ENCODE measurements at regions not wholly inside any gene's neighbourhood (a gene's known extent, or its start where the extent isn't known, plus 50 kb on each side); places are given as distances from the start of the nearest gene placed in this dataset.

GRCh38 chr2:122635686-122636085 is 880.2 kb downstream of the TSN start:
- no peaks in the 10 kb centered on the region for H3K27me3 Mint-ChIP-seq (ENCODE audit: unreplicated experiment)
- H3K27ac Mint-ChIP-seq (ENCODE audit: unreplicated experiment) = no peak overlapping the region
- H3K4me1 Mint-ChIP-seq (ENCODE audit: unreplicated experiment) = peaks cover 20% of the 10 kb centered on the region
- H3K4me3 Mint-ChIP-seq (ENCODE audit: unreplicated experiment) = no peak overlapping the region
- H3K36me3 Mint-ChIP-seq (ENCODE audit: unreplicated experiment) = no peaks in the 10 kb centered on the region
- DNase-seq (ENCODE audit: extremely low spot score, unreplicated experiment) = no peak
- no peak for TF ChIP-seq CTCF (IDR thresholded peaks at IDR 0.05)
- no peaks in the 10 kb centered on the region for H3K9me3 Mint-ChIP-seq (ENCODE audit: unreplicated experiment)

- peaks cover 20% of the 10 kb centered on the region for H3K4me1 Mint-ChIP-seq (ENCODE audit: unreplicated experiment)
Measured at GRCh38 chr2:122636097-122636496, 880.6 kb downstream of the TSN start.

GRCh38 chr2:122639176-122639575 is 883.7 kb downstream of the TSN start:
- Mint-ChIP-seq H3K27ac (ENCODE audit: unreplicated experiment) (no peak overlapping the region), H3K27me3 (ENCODE audit: unreplicated experiment) (no peaks in the 10 kb centered on the region), H3K36me3 (ENCODE audit: unreplicated experiment) (no peaks in the 10 kb centered on the region), H3K4me1 (ENCODE audit: unreplicated experiment) (peaks cover 17% of the 10 kb centered on the region), H3K4me3 (ENCODE audit: unreplicated experiment) (no peak overlapping the region), H3K9me3 (ENCODE audit: unreplicated experiment) (no peaks in the 10 kb centered on the region)
- no peak for TF ChIP-seq CTCF (IDR thresholded peaks at IDR 0.05)
- no peak for DNase-seq (ENCODE audit: extremely low spot score, unreplicated experiment)

More at GRCh38 chr2:122636097-122636496, 880.6 kb downstream of the TSN start:
- no peak for TF ChIP-seq CTCF (IDR thresholded peaks at IDR 0.05)
- Mint-ChIP-seq H3K27me3 (ENCODE audit: unreplicated experiment) (no peaks in the 10 kb centered on the region), H3K27ac (ENCODE audit: unreplicated experiment) (no peak overlapping the region), H3K4me3 (ENCODE audit: unreplicated experiment) (no peak overlapping the region), H3K9me3 (ENCODE audit: unreplicated experiment) (no peaks in the 10 kb centered on the region), H3K36me3 (ENCODE audit: unreplicated experiment) (no peaks in the 10 kb centered on the region)
- DNase-seq (ENCODE audit: extremely low spot score, unreplicated experiment) = no peak

- Mint-ChIP-seq H3K27me3 (ENCODE audit: unreplicated experiment) (no peaks in the 10 kb centered on the region), H3K9me3 (ENCODE audit: unreplicated experiment) (no peaks in the 10 kb centered on the region), H3K4me1 (ENCODE audit: unreplicated experiment) (peaks cover 12% of the 10 kb centered on the region), H3K36me3 (ENCODE audit: unreplicated experiment) (no peaks in the 10 kb centered on the region), H3K27ac (ENCODE audit: unreplicated experiment) (no peak overlapping the region), H3K4me3 (ENCODE audit: unreplicated experiment) (no peak overlapping the region)
- no peak for DNase-seq (ENCODE audit: extremely low spot score, unreplicated experiment)
- no peak for TF ChIP-seq CTCF (IDR thresholded peaks at IDR 0.05)
Measured at GRCh38 chr2:122639711-122640110, 884.3 kb downstream of the TSN start.

- H3K27me3 Mint-ChIP-seq (ENCODE audit: unreplicated experiment) = peaks cover 14% of the 10 kb centered on the region
- H3K36me3 Mint-ChIP-seq (ENCODE audit: unreplicated experiment) = no peaks in the 10 kb centered on the region
- no peak for TF ChIP-seq CTCF (IDR thresholded peaks at IDR 0.05)
- peaks cover 2% of the 10 kb centered on the region for H3K4me1 Mint-ChIP-seq (ENCODE audit: unreplicated experiment)
- no peak overlapping the region for H3K27ac Mint-ChIP-seq (ENCODE audit: unreplicated experiment)
- DNase-seq (ENCODE audit: extremely low spot score, unreplicated experiment) = no peak
- H3K4me3 Mint-ChIP-seq (ENCODE audit: unreplicated experiment) = no peak overlapping the region
- no peaks in the 10 kb centered on the region for H3K9me3 Mint-ChIP-seq (ENCODE audit: unreplicated experiment)
Measured at GRCh38 chr2:122643725-122644329, 888.4 kb downstream of the TSN start.

Measured in osteocyte (in vitro differentiated cells).